Mesendoderm (in vitro differentiated cells): ENCODE measurements at regions not wholly inside any gene's neighbourhood (a gene's known extent, or its start where the extent isn't known, plus 50 kb on each side); places are given as distances from the start of the nearest gene placed in this dataset.

Experiments used
- DNase-seq: peaks from one replicate; pipeline ENCODE4 v3.0.0; 2013
- H2AK5ac ChIP-seq: 2 replicates; pipeline ENCODE4 v1.6.1; 2013; ENCODE audit warnings: low read length, inconsistent platforms
- H2BK120ac ChIP-seq: 2 replicates; pipeline ENCODE4 v1.6.1; 2013; ENCODE audit warnings: low read depth, mild to moderate bottlenecking, low read length, moderate library complexity, mixed read lengths
- H2BK15ac ChIP-seq: replicated peaks from 2 replicates; pipeline ENCODE4 v1.6.1; 2013; ENCODE audit warnings: low read depth, mild to moderate bottlenecking, moderate library complexity
- H2BK5ac ChIP-seq: 2 replicates; pipeline ENCODE4 v1.6.1; 2013; ENCODE audit warnings: low read length, inconsistent platforms
- H3K18ac ChIP-seq: 2 replicates; pipeline ENCODE4 v1.6.1; 2013; ENCODE audit warnings: mild to moderate bottlenecking, low read length, mixed read lengths
- H3K23ac ChIP-seq: one replicate; pipeline ENCODE4 v1.6.1; 2013; ENCODE audit warnings: low read length
- H3K27ac ChIP-seq: 2 replicates; pipeline ENCODE4 v1.5.1; 2013; ENCODE audit warnings: low read depth, mild to moderate bottlenecking, inconsistent platforms, low read length, moderate library complexity
- H3K27me3 ChIP-seq: 2 replicates; pipeline ENCODE4 v1.6.1; 2013; ENCODE audit warnings: low read length, control low read depth, mild to moderate bottlenecking, inconsistent platforms; ENCODE audit not compliant: insufficient read depth, poor library complexity
- H3K36me3 ChIP-seq: 2 replicates; pipeline ENCODE4 v1.6.1; 2013; ENCODE audit warnings: low read length, inconsistent platforms; ENCODE audit not compliant: control insufficient read depth, insufficient read depth
- H3K4ac ChIP-seq: one replicate; pipeline ENCODE4 v1.6.1; 2013; ENCODE audit warnings: low read depth, mild to moderate bottlenecking, low read length, moderate library complexity
- H3K4me1 ChIP-seq: 2 replicates; pipeline ENCODE4 v1.6.1; 2013; ENCODE audit warnings: low read depth, low read length, inconsistent platforms; ENCODE audit not compliant: control insufficient read depth
- H3K4me2 ChIP-seq: 2 replicates; pipeline ENCODE4 v1.6.1; 2013; ENCODE audit warnings: low read length
- H3K4me3 ChIP-seq: 2 replicates; pipeline ENCODE4 v1.5.1; 2013; ENCODE audit warnings: mild to moderate bottlenecking, low read length
- H3K56ac ChIP-seq: one replicate; pipeline ENCODE4 v1.6.1; 2013; ENCODE audit warnings: low read length
- H3K79me1 ChIP-seq: 2 replicates; pipeline ENCODE4 v1.6.1; 2013; ENCODE audit warnings: low read length, inconsistent platforms
- H3K79me2 ChIP-seq: 2 replicates; pipeline ENCODE4 v1.6.1; 2013; ENCODE audit warnings: mild to moderate bottlenecking, low read length; ENCODE audit not compliant: control insufficient read depth, insufficient read depth
- H3K9ac ChIP-seq: 2 replicates; pipeline ENCODE4 v1.6.1; 2013; ENCODE audit warnings: low read length, inconsistent platforms
- H4K5ac ChIP-seq: one replicate; pipeline ENCODE4 v1.6.1; 2013; ENCODE audit warnings: low read length
- H4K8ac ChIP-seq: one replicate; pipeline ENCODE4 v1.6.1; 2013; ENCODE audit warnings: low read depth, mild to moderate bottlenecking, control low read depth, low read length, moderate library complexity
- WGBS: extraction: QIAGEN DNeasy Blood & Tissue Kit; methylation state at CpG from one replicate; pipeline ENCODE4 v1.1.7; 2013; ENCODE audit warnings: low lambda C conversion rate, missing lambda C conversion rate; ENCODE audit not compliant: insufficient coverage; ENCODE audit errors: extremely low coverage; 5-methylcytosine and 5-hydroxymethylcytosine counted together

- no peak overlapping the region for H2BK120ac ChIP-seq
- H3K79me2 ChIP-seq = no peaks in the 10 kb centered on the region
- no peak overlapping the region for H3K23ac ChIP-seq
- H2BK5ac ChIP-seq = no peak overlapping the region
- H3K9ac ChIP-seq = no peak overlapping the region
- H2AK5ac ChIP-seq = no peak overlapping the region
- no peak overlapping the region for H2BK15ac ChIP-seq
- H3K4me1 ChIP-seq = no peaks in the 10 kb centered on the region
- H3K4ac ChIP-seq = no peak overlapping the region
- no peak overlapping the region for H3K27ac ChIP-seq
- no peak for DNase-seq
- H3K4me3 ChIP-seq = no peak overlapping the region
- H3K79me1 ChIP-seq = no peaks in the 10 kb centered on the region
- H3K56ac ChIP-seq = no peak overlapping the region
- WGBS = 100% methylated on average over 1 of the region's 6 CpGs
- H4K5ac ChIP-seq = no peak overlapping the region
- H3K27me3 ChIP-seq = no peaks in the 10 kb centered on the region
- no peak overlapping the region for H4K8ac ChIP-seq
- no peak overlapping the region for H3K18ac ChIP-seq
- H3K4me2 ChIP-seq = no peak overlapping the region
- no peaks in the 10 kb centered on the region for H3K36me3 ChIP-seq
Observed at GRCh38 chr2:145265244-145265643, 745.3 kb upstream of the ZEB2 start.

GRCh38 chr2:145260674-145261073 lies 740.8 kb upstream of the ZEB2 start:
- Histone ChIP-seq H4K5ac (no peak overlapping the region), H2AK5ac (no peak overlapping the region), H3K23ac (no peak overlapping the region), H2BK120ac (no peak overlapping the region), H3K18ac (no peak overlapping the region), H3K9ac (no peak overlapping the region), H3K36me3 (no peaks in the 10 kb centered on the region), H3K27ac (no peak overlapping the region), H2BK5ac (no peak overlapping the region), H2BK15ac (no peak overlapping the region), H3K4me2 (no peak overlapping the region), H3K27me3 (no peaks in the 10 kb centered on the region), H3K4me3 (no peak overlapping the region), H3K79me1 (no peaks in the 10 kb centered on the region), H3K4me1 (no peaks in the 10 kb centered on the region), H4K8ac (no peak overlapping the region), H3K79me2 (no peaks in the 10 kb centered on the region), H3K4ac (no peak overlapping the region), H3K56ac (no peak overlapping the region)
- WGBS = no CpG with 5 or more reads among the region's 2 CpGs
- no peak for DNase-seq

GRCh38 chr2:145260081-145260480 lies 740.2 kb upstream of the ZEB2 start:
- H3K4me1 ChIP-seq = no peaks in the 10 kb centered on the region
- no peak overlapping the region for H3K18ac ChIP-seq
- H3K79me2 ChIP-seq = no peaks in the 10 kb centered on the region
- H2AK5ac ChIP-seq = no peak overlapping the region
- no peak overlapping the region for H3K4me2 ChIP-seq
- H4K5ac ChIP-seq = no peak overlapping the region
- no peak overlapping the region for H3K9ac ChIP-seq
- no peak overlapping the region for H3K4me3 ChIP-seq
- DNase-seq = no peak
- no peak overlapping the region for H2BK120ac ChIP-seq
- H3K4ac ChIP-seq = no peak overlapping the region
- no peak overlapping the region for H3K56ac ChIP-seq
- no peaks in the 10 kb centered on the region for H3K36me3 ChIP-seq
- no peak overlapping the region for H4K8ac ChIP-seq
- no peak overlapping the region for H2BK15ac ChIP-seq
- no peak overlapping the region for H3K23ac ChIP-seq
- H2BK5ac ChIP-seq = no peak overlapping the region
- H3K79me1 ChIP-seq = no peaks in the 10 kb centered on the region
- H3K27ac ChIP-seq = no peak overlapping the region
- no peaks in the 10 kb centered on the region for H3K27me3 ChIP-seq

GRCh38 chr2:145258903-145259579 lies 739.1 kb upstream of the ZEB2 start:
- no CpG with 5 or more reads among the region's 5 CpGs for WGBS
- H3K4me1 ChIP-seq = no peaks in the 10 kb centered on the region
- no peak overlapping the region for H3K23ac ChIP-seq
- no peak overlapping the region for H3K56ac ChIP-seq
- no peak overlapping the region for H3K18ac ChIP-seq
- no peak for DNase-seq
- H3K79me2 ChIP-seq = no peaks in the 10 kb centered on the region
- H4K5ac ChIP-seq = no peak overlapping the region
- H3K27ac ChIP-seq = no peak overlapping the region
- no peak overlapping the region for H2BK15ac ChIP-seq
- no peak overlapping the region for H4K8ac ChIP-seq
- no peaks in the 10 kb centered on the region for H3K27me3 ChIP-seq
- H3K36me3 ChIP-seq = no peaks in the 10 kb centered on the region
- H2BK120ac ChIP-seq = no peak overlapping the region
- H2BK5ac ChIP-seq = no peak overlapping the region
- H3K79me1 ChIP-seq = no peaks in the 10 kb centered on the region
- no peak overlapping the region for H3K4me2 ChIP-seq
- no peak overlapping the region for H3K4me3 ChIP-seq
- no peak overlapping the region for H3K9ac ChIP-seq
- no peak overlapping the region for H2AK5ac ChIP-seq
- H3K4ac ChIP-seq = no peak overlapping the region

- H3K56ac ChIP-seq = no peak overlapping the region
- no peak overlapping the region for H3K4me2 ChIP-seq
- no peaks in the 10 kb centered on the region for H3K79me2 ChIP-seq
- no peak overlapping the region for H2BK5ac ChIP-seq
- no peaks in the 10 kb centered on the region for H3K79me1 ChIP-seq
- H3K27ac ChIP-seq = no peak overlapping the region
- no peak overlapping the region for H3K9ac ChIP-seq
- H3K27me3 ChIP-seq = no peaks in the 10 kb centered on the region
- no peak overlapping the region for H2BK120ac ChIP-seq
- no peaks in the 10 kb centered on the region for H3K36me3 ChIP-seq
- H3K18ac ChIP-seq = no peak overlapping the region
- no peak overlapping the region for H2BK15ac ChIP-seq
- no peak overlapping the region for H3K4me3 ChIP-seq
- H3K4ac ChIP-seq = no peak overlapping the region
- DNase-seq = no peak
- no peak overlapping the region for H4K8ac ChIP-seq
- no peak overlapping the region for H4K5ac ChIP-seq
- H3K23ac ChIP-seq = no peak overlapping the region
- no peaks in the 10 kb centered on the region for H3K4me1 ChIP-seq
- no peak overlapping the region for H2AK5ac ChIP-seq
Observed at GRCh38 chr2:145257931-145258330, 738.0 kb upstream of the ZEB2 start.

GRCh38 chr2:145256551-145256950 lies 736.6 kb upstream of the ZEB2 start:
- Histone ChIP-seq H4K5ac (no peak overlapping the region), H3K4ac (no peak overlapping the region), H3K23ac (no peak overlapping the region), H3K79me2 (no peaks in the 10 kb centered on the region), H2BK120ac (no peak overlapping the region), H2AK5ac (no peak overlapping the region), H3K27me3 (no peaks in the 10 kb centered on the region), H3K79me1 (no peaks in the 10 kb centered on the region), H3K27ac (no peak overlapping the region), H3K18ac (no peak overlapping the region), H3K4me2 (no peak overlapping the region), H3K9ac (no peak overlapping the region), H2BK15ac (no peak overlapping the region), H3K4me1 (no peaks in the 10 kb centered on the region), H3K36me3 (no peaks in the 10 kb centered on the region), H2BK5ac (no peak overlapping the region), H3K56ac (no peak overlapping the region), H3K4me3 (no peak overlapping the region), H4K8ac (no peak overlapping the region)
- no CpG with 5 or more reads among the region's 1 CpG for WGBS
- no peak for DNase-seq
